ENCODE measurements at regions not wholly inside any gene's neighbourhood (a gene's known extent, or its start where the extent isn't known, plus 50 kb on each side); places are given as distances from the start of the nearest gene placed in this dataset.

- TF ChIP-seq POLR2AphosphoS5 (IDR thresholded peaks at IDR 0.05; ENCODE audit: low read depth) (no peak), CTCF (IDR thresholded peaks at IDR 0.05; ENCODE audit: insufficient read depth, low read length) (no peak), REST (IDR thresholded peaks at IDR 0.05; ENCODE audit: insufficient replicate concordance, low read depth) (no peak)
Measured at GRCh38 chr3:110178965-110179364, 841.6 kb upstream of the DPPA4 start.
